GM18505 (cell line): ENCODE measurements at regions not wholly inside any gene's neighbourhood (a gene's known extent, or its start where the extent isn't known, plus 50 kb on each side); places are given as distances from the start of the nearest gene placed in this dataset.

Experiments used
- ATAC-seq: cut with Tn5 transposase; IDR thresholded peaks from one replicate; pipeline ENCODE4 v1.9.1; 2021; ENCODE audit not compliant: unreplicated experiment
- POLR2A ChIP-seq: IDR thresholded peaks from 4 replicates; pipeline ENCODE4 v1.6.1; 2011; ENCODE audit warnings: borderline replicate concordance; ENCODE audit not compliant: insufficient read depth, insufficient read length; ENCODE audit errors: extremely low read depth

- ATAC-seq, result no peak
Measured at GRCh38 chr7:155953781-155954549, 141.7 kb upstream of the SHH start.

GRCh38 chr7:155953501-155953778 lies 141.2 kb upstream of the SHH start:
- no peak for TF ChIP-seq POLR2A
- no peak for ATAC-seq

More at GRCh38 chr7:155953781-155954549, 141.7 kb upstream of the SHH start:
- no peak for TF ChIP-seq POLR2A

DNA sequence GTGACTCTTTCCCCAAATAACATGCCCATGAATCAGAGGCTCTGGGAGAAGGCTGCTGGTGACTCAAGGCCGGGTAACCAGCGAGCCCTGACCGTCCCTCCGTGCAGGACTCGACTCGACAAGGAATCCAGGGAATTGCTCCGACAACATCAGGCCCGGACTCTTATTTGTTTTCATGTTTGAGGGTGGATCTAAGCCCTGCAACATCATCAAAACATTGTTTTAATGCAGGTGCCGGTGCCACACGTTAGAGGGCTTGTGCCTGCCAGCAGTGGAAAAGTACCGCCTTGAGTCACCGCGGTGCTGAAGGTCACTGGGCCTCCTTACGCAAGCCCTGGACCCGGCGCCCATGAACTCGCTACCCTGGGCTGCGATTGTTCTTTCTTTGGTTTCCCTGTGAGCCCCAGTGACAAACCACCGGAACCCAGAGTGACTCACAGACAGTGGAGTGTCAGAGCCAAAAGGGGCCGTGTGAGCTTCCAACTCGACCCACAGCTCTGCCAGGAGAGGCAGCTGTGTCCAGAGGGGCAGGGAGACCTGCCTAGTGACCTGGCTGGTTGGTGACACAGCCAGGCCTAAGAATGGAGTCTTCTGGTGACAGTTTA lies 139.4 kb upstream of the SHH start:
- ATAC-seq, result no peak
- TF ChIP-seq POLR2A, result no peak

DNA sequence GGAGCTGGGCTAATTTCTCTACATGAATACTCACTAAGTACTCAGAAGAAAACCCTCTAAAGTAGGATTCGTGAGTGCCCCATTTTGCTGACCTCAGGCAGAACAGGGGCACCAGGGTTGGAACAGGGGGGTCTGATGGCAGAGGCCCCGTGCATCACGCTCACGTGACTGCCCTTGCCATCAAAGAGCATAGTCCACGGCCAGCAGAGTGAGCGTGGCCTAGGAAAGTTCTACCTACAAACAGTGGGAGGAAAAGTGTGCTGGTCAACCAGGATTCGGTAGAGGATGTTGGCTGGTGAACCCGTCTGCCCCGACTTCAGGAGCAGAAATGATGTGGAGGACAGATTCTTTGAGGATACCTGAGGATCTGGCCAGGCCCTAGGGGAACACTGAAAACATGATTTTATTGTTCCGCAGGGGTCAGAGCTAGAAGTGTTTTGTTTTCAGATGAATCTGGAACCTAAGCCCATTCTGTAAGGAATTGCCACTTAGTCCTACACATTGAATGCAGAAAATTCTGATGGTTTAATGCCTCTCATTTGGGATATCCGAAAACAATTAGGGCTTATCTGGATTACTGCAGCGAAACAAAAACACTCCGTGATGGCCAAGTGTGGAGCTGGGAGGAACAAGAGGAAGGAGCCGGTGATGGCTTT lies 138.8 kb upstream of the SHH start:
- no peak for ATAC-seq
- TF ChIP-seq POLR2A, result no peak

DNA sequence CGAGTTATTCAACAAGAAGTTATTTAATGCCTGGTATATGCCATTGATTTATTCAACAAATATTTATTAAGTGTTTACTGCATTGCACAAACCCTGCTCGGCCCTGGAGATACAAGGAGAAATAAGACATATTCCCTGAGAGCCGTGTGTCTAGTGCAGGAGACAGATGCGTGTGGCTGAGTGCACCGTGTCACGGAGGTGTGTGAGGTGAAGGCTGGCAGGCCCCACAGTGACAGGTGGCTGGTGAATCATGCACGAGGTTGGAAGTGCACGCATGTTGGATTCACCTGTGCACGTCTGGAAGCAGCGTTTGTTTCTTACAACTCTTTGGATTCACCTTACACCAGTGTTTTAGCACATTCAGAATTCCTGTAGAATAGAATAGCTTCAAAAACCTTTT lies 136.6 kb upstream of the SHH start:
- ATAC-seq, result no peak
- TF ChIP-seq POLR2A, result no peak

DNA sequence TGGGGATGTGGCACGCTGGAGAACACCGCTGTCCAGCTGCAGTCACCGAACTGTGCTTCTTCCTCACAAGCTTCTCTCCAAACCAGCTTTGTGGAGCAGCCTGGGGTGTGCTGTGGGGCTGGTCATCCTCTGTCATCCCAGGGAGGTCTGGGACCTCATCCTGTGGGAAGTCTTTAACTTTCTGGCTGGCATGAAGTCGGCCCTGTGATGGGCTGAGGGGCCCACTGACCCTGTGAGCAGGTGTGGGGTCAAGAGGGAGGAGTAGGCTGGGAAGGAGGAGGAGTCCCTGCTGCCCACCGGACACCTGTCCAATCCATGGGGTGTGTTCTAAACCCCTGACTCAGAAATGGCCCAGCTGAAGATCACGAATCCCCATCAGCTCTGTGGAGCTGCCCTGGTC lies 136.2 kb upstream of the SHH start:
- no peak for ATAC-seq
- no peak for TF ChIP-seq POLR2A

DNA sequence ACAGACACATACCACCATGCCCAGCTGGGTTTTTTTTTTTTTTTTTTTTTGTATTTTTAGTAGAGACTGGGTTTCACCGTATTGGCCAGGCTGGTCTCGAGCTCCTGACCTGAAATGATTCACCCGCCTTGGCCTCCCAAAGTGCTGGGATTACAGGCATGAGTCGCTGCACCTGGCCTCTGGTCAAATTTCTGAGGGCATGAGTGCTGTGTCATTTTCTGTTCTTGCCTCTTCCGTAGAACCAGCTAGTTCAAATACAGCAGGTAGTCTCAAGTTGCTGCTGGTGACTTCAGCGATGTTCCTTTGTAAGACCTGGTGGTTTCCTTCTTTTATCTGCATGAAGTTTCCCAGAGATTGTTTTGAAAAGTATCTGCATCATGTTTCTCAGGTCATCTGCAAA lies 134.8 kb upstream of the SHH start:
- ATAC-seq, result no peak

GRCh38 chr7:155945670-155946325 lies 133.5 kb upstream of the SHH start:
- no peak for ATAC-seq
- no peak for TF ChIP-seq POLR2A

More for the DNA sequence above, 134.8 kb upstream of the SHH start:
- TF ChIP-seq POLR2A, result no peak

DNA sequence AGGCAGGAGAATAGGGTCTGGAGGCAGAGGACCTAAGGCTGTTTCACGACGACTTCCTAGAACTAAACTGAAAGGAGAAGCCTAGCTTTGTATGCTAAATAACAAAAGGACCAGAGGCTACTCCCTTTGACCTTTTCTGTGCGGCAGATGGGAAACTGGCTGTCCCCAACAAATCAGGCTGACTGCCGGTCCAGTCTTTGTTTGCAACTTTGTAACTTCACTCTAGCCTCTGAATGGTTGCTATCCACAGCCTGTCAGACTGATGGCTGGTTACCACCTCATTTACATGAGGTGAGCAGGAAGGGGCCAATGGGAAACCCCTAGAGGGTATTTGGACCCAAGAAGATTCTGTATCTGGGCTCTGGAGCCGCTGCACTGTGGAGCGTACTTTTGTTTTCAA lies 132.6 kb upstream of the SHH start:
- no peak for TF ChIP-seq POLR2A
- ATAC-seq, result no peak

DNA sequence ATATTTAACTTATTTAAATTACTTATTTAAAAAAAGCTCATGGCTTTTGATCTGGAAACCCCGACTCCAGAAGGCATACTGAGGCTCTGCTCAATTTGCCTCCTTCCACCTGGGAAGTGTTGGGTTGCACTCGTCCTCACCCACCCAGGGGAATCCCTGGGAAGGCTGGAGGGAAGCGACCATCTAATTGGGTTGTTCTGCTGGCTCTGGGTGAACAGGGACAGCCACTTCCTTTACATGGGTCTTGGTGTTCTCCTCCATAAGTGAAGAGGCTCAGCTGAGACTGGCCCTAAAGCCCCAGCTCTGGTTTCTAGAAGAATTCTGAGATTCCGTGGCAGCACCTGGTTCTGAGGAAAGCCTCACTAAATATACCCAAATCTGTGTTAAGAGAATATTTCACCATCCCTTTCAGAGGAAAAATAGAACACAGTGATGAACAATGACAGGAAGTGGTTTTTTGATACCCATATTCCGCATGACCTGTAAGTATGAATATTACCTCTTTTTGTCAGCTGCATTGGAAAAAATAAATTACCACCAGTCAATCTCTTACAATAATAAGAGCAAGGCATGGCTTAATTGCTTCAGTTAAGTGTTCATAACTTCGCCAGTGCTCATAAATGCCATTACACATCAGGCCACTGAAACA lies 131.1 kb upstream of the SHH start:
- no peak for ATAC-seq
- no peak for TF ChIP-seq POLR2A

- TF ChIP-seq POLR2A, result no peak
- no peak for ATAC-seq
Measured at GRCh38 chr7:155942226-155942950, 130.1 kb upstream of the SHH start.

DNA sequence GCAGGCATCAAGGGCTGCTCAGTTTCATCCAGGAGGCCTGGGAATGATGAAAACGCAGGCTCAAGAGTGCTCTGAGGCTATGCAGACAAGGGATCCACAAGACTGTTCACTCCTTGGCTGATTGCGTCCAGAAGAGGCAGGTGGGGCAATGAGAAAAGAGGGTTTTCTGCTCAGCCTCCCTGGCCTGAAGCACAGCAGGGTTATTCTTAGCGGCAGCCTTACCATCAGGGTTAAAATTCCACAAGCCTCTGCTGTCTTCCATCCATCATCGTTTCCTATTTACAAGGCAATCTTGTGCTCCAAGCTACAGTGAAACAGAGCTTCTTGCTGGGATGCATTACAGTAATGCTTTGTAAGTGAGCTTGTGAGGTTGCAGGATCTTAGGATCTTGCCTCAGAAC lies 129.4 kb upstream of the SHH start:
- TF ChIP-seq POLR2A, result no peak
- no peak for ATAC-seq

GRCh38 chr7:155939350-155939749 lies 127.1 kb upstream of the SHH start:
- ATAC-seq, result no peak
- TF ChIP-seq POLR2A, result no peak
